ENCODE measurements at regions not wholly inside any gene's neighbourhood (a gene's known extent, or its start where the extent isn't known, plus 50 kb on each side); places are given as distances from the start of the nearest gene placed in this dataset.

DNA sequence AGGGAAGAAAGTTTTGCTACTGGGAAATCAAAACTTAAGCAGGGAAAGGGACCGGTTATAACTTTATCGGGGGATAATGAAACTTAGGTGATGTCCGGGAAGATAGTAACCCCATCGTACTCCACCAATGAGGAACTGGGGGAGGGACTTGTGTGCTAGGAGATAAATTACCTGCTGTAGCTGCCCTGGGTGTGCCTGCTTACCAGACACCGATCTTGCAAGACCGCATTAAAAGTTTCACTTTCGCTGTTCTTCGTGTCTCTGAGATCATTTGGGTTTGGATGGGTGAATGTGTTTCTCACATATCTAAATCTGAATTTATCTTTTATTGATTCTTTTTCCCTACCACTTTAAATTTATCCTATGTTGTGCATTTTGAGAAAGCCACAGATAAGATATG is 381.4 kb downstream of the SLITRK6 start:
- DNase-seq (ENCODE audit: low spot score): no peak
- TF ChIP-seq, protein P1, sequence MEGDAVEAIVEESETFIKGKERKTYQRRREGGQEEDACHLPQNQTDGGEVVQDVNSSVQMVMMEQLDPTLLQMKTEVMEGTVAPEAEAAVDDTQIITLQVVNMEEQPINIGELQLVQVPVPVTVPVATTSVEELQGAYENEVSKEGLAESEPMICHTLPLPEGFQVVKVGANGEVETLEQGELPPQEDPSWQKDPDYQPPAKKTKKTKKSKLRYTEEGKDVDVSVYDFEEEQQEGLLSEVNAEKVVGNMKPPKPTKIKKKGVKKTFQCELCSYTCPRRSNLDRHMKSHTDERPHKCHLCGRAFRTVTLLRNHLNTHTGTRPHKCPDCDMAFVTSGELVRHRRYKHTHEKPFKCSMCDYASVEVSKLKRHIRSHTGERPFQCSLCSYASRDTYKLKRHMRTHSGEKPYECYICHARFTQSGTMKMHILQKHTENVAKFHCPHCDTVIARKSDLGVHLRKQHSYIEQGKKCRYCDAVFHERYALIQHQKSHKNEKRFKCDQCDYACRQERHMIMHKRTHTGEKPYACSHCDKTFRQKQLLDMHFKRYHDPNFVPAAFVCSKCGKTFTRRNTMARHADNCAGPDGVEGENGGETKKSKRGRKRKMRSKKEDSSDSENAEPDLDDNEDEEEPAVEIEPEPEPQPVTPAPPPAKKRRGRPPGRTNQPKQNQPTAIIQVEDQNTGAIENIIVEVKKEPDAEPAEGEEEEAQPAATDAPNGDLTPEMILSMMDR (IDR thresholded peaks at IDR 0.05; ENCODE audit: borderline replicate concordance, control extremely low read depth, extremely low read depth, insufficient read depth, missing control alignments): no peak
- in situ Hi-C loops (cut with MboI; ENCODE audit: low sequenced_read_pairs, unreplicated experiment): no loop called here

DNA sequence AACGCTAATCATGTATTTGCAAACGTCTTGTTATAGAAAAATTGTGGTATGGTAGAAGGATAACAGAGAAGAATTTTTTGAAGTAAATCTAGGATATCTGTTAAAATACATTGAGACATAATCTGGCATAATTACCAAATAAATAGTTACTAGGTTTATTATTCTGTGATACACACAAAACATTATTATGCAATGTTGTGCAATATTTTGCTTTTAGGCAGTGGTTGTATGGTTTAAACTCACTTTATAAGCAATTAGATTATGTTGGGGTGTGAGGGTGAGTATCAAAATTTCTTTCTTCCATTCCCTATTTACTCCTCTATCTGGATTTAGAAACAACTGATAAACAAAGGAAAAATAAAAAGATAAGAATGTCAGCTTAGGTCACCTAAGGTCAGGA is 385.6 kb downstream of the SLITRK6 start:
- DNase-seq (ENCODE audit: low spot score): no peak
- in situ Hi-C loops (cut with MboI; ENCODE audit: low sequenced_read_pairs, unreplicated experiment): no loop called here
- TF ChIP-seq, protein P1 (IDR thresholded peaks at IDR 0.05; ENCODE audit: borderline replicate concordance, control extremely low read depth, extremely low read depth, insufficient read depth, missing control alignments): no peak

DNA sequence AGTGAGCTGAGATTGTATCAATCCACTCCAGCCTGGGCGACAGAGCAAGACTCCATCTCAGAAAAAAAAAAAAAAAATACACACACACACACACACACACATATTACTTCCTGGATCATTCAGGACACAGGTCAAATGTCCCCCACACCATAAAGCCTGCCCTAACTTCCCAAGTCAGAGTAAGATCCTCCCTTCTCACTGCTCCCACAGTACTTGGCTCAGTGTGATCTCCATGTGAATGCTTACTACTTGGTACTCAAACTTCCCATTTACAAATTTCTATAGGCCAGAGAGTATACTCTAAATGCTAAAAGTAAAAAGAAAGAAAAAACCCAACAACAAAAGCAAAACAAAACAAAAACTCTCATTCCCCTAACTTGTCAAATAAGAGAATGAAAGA is 386.8 kb downstream of the SLITRK6 start:
- in situ Hi-C loops (cut with MboI; ENCODE audit: low sequenced_read_pairs, unreplicated experiment): no loop called here
- TF ChIP-seq, protein P1 (IDR thresholded peaks at IDR 0.05; ENCODE audit: borderline replicate concordance, control extremely low read depth, extremely low read depth, insufficient read depth, missing control alignments): no peak
- no peak for DNase-seq (ENCODE audit: low spot score)

DNA sequence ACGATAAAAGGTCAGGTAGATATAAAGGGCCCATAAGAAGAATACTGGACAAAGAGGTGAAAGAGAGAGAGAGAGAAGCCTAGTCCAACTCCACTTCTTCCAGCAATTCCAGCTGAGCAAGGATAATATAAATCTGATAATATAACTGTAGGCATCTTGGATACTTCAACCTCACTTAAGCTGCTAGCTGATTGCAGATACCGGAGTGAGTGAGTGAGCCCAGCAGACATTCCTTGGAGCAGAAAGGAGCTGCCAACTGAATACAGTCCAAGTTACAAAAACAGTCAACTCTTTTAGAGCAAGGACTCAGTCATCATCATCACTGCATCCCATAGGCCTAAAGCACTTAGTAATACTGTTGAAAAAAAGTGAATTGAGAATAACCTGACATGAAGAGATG is 387.6 kb downstream of the SLITRK6 start:
- in situ Hi-C loops (cut with MboI; ENCODE audit: low sequenced_read_pairs, unreplicated experiment): no loop called here
- no peak for DNase-seq (ENCODE audit: low spot score)
- TF ChIP-seq, protein P1 (IDR thresholded peaks at IDR 0.05; ENCODE audit: borderline replicate concordance, control extremely low read depth, extremely low read depth, insufficient read depth, missing control alignments): no peak

DNA sequence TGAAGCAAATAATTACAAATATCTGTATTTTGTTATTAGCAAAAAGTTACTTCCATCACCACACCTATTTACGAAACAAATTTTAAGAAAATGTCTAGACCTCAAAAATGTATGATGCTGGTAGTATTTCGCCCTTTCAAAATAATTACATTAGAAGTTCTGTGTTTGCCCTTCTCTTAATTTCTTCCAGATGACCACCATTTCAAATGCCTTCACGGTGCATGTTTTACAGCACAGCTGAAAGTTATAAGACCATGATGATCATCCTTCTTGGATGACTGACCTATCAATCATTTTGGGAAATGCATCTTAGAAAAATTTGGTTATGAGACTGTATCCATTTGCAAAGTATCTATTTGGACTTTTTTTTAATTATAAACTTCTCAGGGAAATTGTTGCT is 390.8 kb downstream of the SLITRK6 start:
- DNase-seq (ENCODE audit: low spot score): no peak
- TF ChIP-seq, protein P1 (IDR thresholded peaks at IDR 0.05; ENCODE audit: borderline replicate concordance, control extremely low read depth, extremely low read depth, insufficient read depth, missing control alignments): no peak
- in situ Hi-C loops (cut with MboI; ENCODE audit: low sequenced_read_pairs, unreplicated experiment): no loop called here

DNA sequence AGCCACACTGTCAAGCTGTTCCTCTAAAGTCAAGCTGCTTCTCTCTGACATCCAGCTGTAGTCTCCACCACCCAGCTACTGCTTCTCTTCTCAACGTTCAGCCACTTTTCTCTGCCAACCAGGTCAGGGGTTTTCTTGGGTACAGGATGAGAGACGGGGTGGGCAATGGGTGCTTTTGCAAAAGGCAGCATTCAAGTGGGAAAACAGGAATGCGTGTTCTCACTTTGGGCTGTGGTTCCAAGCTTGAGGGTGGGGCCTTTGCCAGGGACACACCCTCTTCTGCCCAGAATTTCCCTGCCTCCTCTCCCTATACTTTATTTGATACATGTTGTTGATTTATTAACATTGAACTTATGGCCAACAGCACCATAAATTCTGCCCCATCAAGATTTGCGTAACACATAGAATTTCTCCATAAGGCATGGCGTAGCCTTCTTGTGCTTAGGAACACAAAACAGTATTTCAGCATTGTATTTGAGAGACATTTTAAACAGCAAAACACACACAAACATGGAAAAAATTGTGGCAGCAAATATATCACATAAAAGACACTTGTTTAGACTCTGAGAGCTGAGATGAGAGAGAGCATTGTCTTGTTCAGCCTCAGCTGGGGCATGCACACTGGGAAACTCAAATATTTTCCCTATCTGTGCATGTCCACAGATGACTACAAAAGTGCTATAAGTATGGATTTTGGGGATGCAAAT is 392.8 kb downstream of the SLITRK6 start:
- TF ChIP-seq, protein P1 (IDR thresholded peaks at IDR 0.05; ENCODE audit: borderline replicate concordance, control extremely low read depth, extremely low read depth, insufficient read depth, missing control alignments): no peak
- DNase-seq (ENCODE audit: low spot score): no peak
- in situ Hi-C loops (cut with MboI; ENCODE audit: low sequenced_read_pairs, unreplicated experiment): no loop called here

Data from GM13976 (cell line).